NCI-H2029 (cell line): ENCODE measurements at regions not wholly inside any gene's neighbourhood (a gene's known extent, or its start where the extent isn't known, plus 50 kb on each side); places are given as distances from the start of the nearest gene placed in this dataset.

Experiments used
- DNase-seq: peaks from one replicate; lab custom pipeline; 2025; lab: John Stamatoyannopoulos, UW

DNA sequence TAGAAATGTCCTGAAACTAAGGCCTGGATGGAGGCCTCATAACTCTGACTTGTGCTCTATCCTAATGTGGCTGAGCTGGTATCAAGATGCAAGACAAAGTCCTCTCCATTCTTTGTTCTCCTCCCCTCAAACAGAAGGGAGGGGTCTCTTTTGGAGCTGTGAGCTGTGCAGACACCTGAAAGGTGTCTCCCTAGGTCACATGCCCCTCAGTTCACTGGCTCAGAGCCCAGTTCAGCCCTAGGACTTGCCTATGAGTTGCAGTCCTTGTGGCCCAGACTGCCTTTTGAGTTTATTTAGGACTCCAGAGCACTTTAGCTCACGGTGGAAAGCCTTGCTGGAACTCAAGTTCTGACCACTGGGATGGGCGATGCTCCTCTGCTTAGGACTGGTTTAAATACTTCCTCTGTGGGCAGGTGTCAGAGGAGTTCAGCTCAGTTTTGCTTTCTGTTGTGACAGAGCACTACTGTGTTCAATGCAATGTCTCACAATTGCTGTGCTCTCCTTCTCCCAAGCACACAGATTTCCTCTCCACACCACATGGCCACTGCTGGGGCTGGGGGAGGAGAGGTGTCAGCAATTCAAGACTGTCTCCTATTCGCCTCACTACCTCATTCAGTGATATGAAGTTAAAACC lies 84.8 kb upstream of the ZNF827 start:
- no peak for DNase-seq

DNA sequence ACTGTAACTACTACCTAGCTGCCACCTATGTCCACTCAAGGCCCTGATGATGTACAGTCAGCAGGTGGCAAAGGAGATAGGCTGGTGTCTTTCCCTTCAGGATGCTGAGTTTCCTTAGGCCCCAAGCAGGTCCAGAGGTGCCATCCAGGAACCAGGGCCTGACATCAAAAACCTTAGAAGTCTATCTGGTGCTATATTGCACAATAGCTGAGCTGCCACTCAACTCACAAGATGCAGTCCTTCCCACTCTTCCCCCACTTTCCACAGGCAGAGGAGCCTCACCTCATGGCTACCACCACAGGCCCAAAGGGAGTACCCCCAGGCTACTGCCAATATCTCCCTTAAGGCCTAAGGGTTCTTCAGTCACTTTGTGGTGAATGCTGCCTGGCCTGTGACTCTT lies 83.9 kb upstream of the ZNF827 start:
- no peak for DNase-seq

DNA sequence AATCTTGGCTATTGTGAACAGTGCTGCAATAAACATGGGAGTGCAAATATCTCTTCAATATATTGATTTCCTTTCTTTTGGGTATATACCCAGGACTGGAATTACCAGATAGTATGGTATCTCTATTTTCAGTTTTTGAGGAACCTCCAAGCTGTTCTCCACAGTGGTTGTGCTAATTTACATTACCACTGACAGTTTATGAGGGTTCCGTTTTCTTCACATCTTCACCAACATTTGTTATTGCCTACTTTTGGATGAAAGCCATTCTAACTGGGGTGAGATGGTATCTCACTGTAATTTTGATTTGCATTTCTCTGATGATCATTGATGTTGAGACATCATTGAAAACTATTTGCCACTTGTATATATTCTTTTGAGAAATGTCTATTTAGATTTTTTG lies 79.6 kb upstream of the ZNF827 start:
- DNase-seq = no peak

DNA sequence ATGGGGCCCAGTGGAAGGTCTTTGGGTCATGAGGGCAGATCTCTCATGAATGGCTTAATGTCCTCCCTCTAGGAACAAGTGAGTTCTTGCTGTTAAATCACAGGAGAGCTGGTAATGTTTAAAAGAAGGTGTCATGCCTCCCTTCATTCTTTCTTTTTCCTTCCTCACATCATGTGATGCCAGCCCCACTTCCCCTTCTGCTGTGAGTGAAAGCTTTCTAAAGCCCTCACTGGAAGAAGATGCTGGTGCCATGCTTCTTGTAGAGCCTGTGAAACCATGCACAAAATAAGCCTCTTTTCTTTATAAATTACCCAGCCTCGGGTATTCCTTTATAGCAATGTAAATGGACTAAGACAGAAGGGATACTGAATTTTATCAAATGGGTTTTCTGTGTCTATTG lies 66.1 kb upstream of the ZNF827 start:
- DNase-seq = no peak

DNA sequence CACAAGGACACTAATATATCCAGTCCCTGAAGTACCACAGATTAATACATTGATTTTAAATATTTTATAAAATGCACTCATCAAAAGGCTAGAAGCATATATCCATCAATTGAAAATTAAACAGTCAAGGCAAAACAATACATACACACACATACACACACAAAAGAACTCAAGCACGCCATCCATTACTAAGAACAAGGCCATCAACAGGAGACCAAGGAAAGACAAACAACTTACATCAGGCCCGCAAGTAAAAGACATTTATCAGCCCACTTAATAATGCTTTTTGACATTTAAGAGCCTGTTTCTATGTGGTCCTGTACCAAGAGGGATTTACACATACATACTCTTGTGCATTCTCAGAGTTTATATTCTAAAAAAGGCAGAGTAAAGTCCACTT lies 50.0 kb upstream of the ZNF827 start:
- DNase-seq = no peak
